Medulla oblongata (tissue), 1 donor: ENCODE measurements at regions not wholly inside any gene's neighbourhood (a gene's known extent, or its start where the extent isn't known, plus 50 kb on each side); places are given as distances from the start of the nearest gene placed in this dataset.
"Not testable (repeated sequence)": the region's sequence is repeated elsewhere in the genome, so short reads cannot be mapped to it uniquely, and the experiment has no call there.

Experiments
- DNase-seq: peaks from one replicate; pipeline ENCODE4 v3.0.0-alpha.2; 2015; ENCODE audit errors: extremely low spot score

- DNase-seq: no peak
Measured at GRCh38 chr2:133975135-133975534, 278.7 kb upstream of the MGAT5 start.

- no peak for DNase-seq
Measured at GRCh38 chr2:133975676-133976428, 278.0 kb upstream of the MGAT5 start.

DNA sequence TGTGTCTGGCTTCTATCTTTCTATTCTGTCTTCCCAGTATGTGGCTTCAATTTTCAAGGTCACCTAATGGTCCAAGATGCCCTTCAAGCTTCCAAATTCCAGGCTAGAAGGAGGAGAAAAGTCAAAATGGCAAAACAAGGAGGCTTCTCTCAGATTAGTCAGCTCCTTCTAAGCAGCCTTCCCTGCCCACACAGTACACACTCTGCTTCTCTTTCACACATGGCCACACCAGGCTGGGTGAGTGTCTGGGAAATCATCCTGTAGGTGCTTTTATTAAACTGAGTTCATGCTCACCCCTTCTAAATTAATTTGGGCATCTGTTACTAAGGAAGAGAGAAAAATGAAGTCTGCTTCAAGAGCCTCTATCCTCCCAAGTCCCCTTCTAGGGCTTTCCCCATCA is 277.2 kb upstream of the MGAT5 start:
- DNase-seq: no peak

DNA sequence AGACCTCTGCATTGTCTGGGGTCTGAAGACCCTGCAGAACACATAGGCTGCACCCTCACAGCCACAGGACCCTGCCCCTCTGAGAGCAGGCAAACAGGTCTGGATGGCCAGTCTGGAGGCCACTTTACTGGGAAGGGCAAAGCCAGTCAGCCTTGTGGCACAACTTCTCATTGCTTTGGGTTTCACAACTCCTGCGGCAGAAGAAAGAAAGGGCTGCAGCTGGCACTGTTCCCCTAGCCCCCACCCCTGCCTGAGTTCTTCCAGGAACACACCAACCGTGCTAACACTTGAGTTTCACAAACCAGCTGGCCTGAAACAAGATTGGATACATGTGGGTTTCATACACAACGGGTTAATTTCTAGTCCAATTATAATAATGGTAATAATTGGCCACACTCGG is 276.5 kb upstream of the MGAT5 start:
- DNase-seq: peak; percentile 43

DNA sequence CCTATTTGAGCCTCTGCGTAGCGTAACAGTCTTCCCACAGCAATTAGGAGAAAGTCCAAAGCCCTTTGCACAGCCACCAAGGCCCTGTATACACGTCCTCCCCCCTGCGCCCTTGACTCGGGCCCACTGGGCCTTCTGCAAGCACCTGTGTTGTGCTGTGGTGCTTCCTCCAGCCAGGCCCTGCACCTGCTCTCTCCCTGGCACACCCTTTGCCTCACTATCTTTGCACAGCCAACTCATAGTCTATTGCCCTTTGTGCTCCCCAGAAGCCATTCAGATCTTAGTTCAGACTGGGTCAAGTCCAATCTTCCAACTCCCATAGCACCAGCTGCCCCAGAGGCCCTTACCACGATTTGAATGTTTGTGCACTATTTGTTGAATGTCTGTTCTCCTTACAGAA is 271.6 kb upstream of the MGAT5 start:
- no peak for DNase-seq

DNA sequence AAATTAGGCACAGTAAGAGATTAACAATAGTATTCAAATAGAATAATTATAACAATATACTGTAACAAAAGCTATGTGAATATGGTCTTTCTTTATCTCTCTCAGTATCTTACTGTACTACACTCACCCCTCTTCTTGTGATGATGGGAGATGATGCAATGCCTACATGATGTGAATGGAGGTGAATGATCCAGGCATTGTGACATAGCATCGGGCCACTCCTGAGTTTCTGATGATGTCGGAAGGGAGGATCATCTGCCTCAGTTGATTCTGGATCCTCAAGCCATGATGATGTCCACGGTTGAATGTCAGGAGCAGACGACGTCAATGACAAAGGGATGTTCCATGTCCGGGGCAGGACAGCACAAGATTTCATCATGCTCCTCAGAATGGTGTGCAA is 268.3 kb upstream of the MGAT5 start:
- DNase-seq: no peak

DNA sequence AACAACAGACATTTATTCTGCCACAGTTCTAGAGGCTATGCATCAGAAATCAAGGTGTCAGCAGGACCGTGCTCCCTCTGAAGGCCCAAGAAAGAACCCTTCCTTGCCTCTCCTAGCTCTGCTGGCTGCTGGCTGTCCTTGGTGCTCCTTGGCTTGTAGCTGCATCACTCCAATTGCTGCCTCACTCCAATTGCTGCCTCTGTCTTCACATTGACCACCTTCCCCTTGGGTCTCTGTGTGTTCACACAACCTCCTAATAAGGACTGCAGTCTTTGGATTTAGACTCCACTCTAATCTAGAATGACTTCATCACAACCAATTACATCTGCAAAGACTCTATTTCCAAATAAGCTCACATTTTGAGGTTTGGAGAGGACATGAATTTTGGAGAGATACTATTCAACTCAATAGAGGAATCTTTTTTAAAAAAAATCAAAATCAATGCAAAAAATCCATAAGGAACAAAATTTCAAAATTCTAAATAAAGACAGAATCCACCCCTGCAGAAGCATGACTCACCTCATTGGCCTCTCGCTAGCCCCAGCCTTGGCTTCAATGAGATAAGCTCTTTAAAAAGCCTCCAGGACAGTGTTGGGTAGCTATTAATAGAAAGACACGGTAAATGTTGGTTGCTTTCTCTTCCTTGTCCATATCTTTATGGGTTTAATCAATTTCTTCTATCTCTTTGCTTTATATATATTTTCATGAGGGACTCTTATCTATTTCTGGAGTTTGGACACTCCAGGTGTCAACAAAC is 267.6 kb upstream of the MGAT5 start:
- DNase-seq: no peak

- DNase-seq: no peak
Measured at GRCh38 chr2:133986881-133987795, 266.7 kb upstream of the MGAT5 start.

GRCh38 chr2:133988316-133988891 is 265.5 kb upstream of the MGAT5 start:
- DNase-seq: no peak

- no peak for DNase-seq
Measured at GRCh38 chr2:133991606-133992168, 262.2 kb upstream of the MGAT5 start.

GRCh38 chr2:133992454-133992853 is 261.4 kb upstream of the MGAT5 start:
- no peak for DNase-seq

- DNase-seq: no peak
Measured at GRCh38 chr2:133993160-133993559, 260.7 kb upstream of the MGAT5 start.

DNA sequence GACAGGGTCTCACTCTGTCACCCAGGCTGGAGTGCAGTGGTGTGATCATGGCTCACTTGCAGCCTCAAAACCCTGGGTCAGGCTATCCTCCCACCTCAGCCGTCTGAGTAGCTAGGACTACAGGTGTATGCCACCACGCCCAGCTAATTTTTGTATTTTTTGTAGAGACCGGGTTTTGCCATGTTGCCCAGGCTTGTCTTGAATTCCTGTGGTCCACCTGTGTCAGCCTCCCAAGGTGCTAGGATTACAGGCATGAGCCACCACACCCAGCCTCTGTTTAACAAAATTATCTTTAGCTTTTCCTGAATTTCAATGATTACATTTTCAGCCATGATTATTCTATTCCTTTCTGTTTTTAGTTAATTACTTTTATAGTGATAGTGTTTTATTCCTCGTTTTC is 255.1 kb upstream of the MGAT5 start:
- not testable (repeated sequence) for DNase-seq

GRCh38 chr2:134002391-134002790 is 251.5 kb upstream of the MGAT5 start:
- DNase-seq: no peak

DNA sequence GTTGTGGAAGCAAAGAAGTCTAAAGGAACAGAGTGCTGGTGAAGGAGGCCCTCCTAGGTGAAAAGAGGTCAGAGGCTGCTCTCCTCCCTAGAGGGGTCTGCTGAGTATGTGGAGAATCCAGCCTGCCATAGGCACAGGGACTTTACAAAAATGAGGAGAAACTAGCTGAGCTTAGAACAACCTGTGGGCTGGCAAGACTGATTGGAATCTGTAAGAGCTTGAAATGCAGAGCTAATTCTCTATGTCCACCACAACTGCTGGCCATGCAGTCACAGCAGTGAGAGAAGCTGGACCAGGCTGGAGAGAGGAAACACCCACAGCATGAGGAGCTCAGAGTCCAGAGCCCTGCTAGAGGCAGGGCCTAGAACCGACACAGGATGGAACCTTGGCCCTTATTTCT is 251.0 kb upstream of the MGAT5 start:
- DNase-seq: no peak

DNA sequence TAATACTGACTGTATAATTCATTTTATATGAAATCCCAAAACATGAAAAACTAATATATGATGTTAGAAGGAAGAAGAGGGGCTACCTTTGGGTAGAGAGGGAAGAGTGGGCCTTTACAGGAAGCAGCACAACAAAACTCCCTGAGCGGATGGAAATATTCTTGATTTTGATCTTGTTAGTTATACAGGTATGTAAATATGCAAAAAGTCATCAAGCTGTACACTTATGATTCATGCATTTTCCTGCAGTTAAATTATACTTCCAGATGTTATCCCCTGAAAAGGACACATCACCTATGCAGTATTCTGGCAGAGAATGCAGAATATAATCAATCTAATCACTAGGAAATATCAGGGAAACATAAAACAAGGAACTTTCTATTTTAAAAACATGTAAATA is 249.4 kb upstream of the MGAT5 start:
- DNase-seq: no peak

GRCh38 chr2:134008837-134009236 is 245.0 kb upstream of the MGAT5 start:
- DNase-seq: no peak

DNA sequence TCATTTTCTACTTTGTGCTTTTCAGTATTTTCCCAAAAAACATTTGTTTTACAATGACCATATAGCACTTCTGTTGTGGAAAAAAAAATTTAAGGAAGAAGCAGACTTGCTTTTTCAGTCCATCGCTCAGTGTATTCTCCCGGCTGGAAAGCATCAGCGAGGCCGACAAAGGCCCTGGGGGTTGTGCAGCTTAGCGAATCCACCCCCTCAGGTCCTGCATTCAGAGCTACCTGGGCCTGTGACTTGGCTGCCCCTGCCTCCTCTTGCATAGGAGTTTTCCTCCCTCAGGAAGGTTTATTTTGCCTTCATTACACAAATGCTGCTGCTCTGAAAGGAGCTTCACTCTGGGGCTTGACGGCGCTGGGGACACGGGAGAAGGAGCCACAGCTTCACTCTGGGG is 244.4 kb upstream of the MGAT5 start:
- DNase-seq: no peak

DNA sequence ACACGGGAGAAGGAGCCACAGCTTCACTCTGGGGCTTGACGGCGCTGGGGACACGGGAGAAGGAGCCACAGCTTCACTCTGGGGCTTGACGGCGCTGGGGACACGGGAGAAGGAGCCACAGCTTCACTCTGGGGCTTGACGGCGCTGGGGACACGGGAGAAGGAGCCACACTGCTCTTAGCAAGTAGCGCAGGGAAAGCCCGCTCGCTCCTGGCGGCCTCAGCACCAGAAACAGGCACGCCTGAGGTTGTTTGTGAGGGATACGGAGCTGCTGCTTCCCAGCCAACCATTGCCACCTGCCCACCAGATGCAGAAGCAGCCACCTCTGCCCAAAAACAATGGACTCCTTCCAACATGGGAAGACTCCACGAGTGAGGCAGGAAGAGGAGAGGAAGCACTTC is 244.0 kb upstream of the MGAT5 start:
- not testable (repeated sequence) for DNase-seq

DNA sequence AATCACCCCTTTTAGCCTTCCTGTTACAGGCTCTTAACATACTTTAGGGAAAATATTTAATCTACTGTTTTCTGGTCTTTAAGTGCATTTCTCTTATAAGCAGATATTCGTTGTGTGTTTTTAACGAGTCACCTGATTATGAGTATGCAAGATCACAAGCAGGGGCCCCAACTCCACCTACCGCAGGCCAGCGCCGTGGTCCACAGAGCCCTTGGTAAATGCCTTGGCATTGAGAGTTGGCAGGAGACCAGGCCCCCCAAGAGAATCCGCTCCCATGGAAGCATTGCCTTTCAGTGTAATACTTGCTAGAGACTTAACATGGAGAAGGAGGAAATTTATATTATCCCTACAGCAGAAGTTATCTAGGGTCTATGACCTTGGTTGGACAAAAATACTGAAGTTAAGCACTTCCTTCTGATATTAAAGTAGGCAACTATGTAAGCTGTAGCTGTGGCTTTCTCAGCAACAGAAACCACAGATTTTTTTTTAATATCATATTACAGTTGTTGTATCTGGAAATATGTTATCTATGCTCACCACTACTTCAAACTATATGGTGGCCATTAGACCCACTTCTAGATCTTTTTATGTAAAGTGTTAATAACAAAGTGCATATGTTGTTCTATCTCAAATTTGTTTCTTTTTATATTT is 241.8 kb upstream of the MGAT5 start:
- no peak for DNase-seq
